NT2/D1 (cell line): ENCODE measurements at regions not wholly inside any gene's neighbourhood (a gene's known extent, or its start where the extent isn't known, plus 50 kb on each side); places are given as distances from the start of the nearest gene placed in this dataset.

Source experiments
- SUZ12 ChIP-seq: IDR thresholded peaks from 2 replicates; pipeline ENCODE4 v1.6.1; 2011; ENCODE audit not compliant: insufficient read length, insufficient read depth; ENCODE audit errors: extremely low read depth
- YY1 ChIP-seq: IDR thresholded peaks from 2 replicates; pipeline ENCODE4 v1.6.1; 2011; ENCODE audit not compliant: insufficient read length, insufficient read depth
- ZNF274 ChIP-seq: IDR thresholded peaks from 2 replicates; pipeline ENCODE4 v1.6.1; 2011; ENCODE audit warnings: mild to moderate bottlenecking, low read depth, low read length

DNA sequence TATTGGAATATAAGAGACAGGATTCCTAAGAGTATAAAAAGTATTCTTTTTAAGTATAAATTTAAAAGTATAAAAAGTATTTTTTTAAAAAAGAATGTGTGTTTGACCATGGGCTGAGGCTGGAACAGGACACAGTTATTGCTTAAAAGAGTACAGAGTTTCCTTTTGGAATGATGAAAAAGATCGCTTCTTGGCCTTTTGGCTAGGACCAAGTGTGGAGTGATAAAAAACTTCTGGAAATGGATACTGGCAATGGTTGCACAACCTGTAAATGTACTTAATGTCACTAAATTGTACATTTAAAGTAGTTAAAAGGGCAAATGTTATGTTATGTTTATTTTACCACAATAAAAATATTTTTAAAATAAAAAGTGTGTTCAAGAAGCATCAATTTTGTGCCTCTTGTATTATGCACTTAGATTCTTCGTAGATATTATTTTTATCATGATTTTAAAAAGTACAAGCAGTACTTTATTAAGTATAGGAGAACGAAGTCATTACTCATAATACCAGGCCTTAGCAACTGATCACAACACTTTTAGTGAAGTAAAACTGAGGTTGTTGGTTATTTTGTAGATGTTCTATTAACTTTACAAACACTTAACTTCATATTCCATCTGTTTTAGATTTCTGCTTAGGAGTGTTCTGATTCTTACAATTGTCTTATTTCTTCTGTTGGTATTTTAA lies 389.1 kb upstream of the ZP4 start:
- TF ChIP-seq SUZ12 (no peak), ZNF274 (no peak), YY1 (no peak)
